K562 (cell line): ENCODE measurements at regions not wholly inside any gene's neighbourhood (a gene's known extent, or its start where the extent isn't known, plus 50 kb on each side); places are given as distances from the start of the nearest gene placed in this dataset.

Experiments
- ATAC-seq: fragments of 200-7000 bp; cut with Tn5 transposase; 3 replicates; pipeline ENCODE4 v1.9.1; 2020; ENCODE audit warnings: moderate library complexity
- BruUV-seq: library from RNA; stranded (reverse); fragments of 400-500 nt; replicated peaks from 2 replicates; lab custom pipeline; 2021; lab: Mats Ljungman, UMichigan
- CTCF ChIA-PET: fragments of 300-600 bp; formaldehyde crosslinking; extraction: SDS; loops from one replicate; lab custom pipeline; 2021; ENCODE audit warnings: low intra/inter-chr PET ratio; lab: Yijun Ruan, JAX
- POLR2A ChIA-PET: fragments of 300-600, 350-650 bp; sonication (Branson Sonifier 250); formaldehyde crosslinking; extraction: SDS; loops from one replicate; lab custom pipeline; 2021; ENCODE audit warnings: antibody characterized with exemption, inconsistent platforms; lab: Yijun Ruan, JAX
- DNase-seq, 4 experiments: peaks; one replicate each; pipeline versions ENCODE4 v3.0.0 to v3.0.0-alpha.2; 2011 to 2018; ENCODE audit warnings: low spot score in 3 of 4, mixed read lengths in 3 of 4; ENCODE audit errors: extremely low read depth in 1 of 4
- FAIRE-seq: peaks from 2 replicates; lab custom pipeline; 2011; peaks lifted over from hg19 to GRCh38; lab: Jason Lieb, UNC
- H2AFZ ChIP-seq: 2 replicates; pipeline ENCODE4 v1.6.0; 2011; ENCODE audit warnings: low read depth, low read length, control low read depth, inconsistent platforms
- H3K27ac ChIP-seq: fragments of 200-600 bp; 3 replicates; pipeline ENCODE4 v1.8.0; 2011; ENCODE audit warnings: low read depth, mild to moderate bottlenecking, control low read depth, inconsistent platforms, low read length, moderate library complexity, mixed read lengths; ENCODE audit errors: extremely low read depth
- H3K27me3 ChIP-seq, 2 experiments: fragments of 300-600 bp in 1 of 2; 2 replicates in 1 of 2; 3 replicates in 1 of 2; pipeline versions ENCODE4 v1.6.0 to v1.8.0; 2011; ENCODE audit warnings: inconsistent platforms in 2 of 2, low read length in 2 of 2, mild to moderate bottlenecking in 1 of 2, mixed read lengths in 1 of 2, moderate library complexity in 1 of 2; ENCODE audit not compliant: control insufficient read depth in 2 of 2, insufficient read depth in 2 of 2
- H3K36me3 ChIP-seq: fragments of 300-600 bp; 3 replicates; pipeline ENCODE4 v1.8.0; 2011; ENCODE audit warnings: mild to moderate bottlenecking, low read length, inconsistent platforms; ENCODE audit not compliant: control insufficient read depth, insufficient read depth
- H3K4me1 ChIP-seq, 2 experiments: fragments of 200-600 bp in 1 of 2; replicated peaks in 1 of 2; 2 replicates in 1 of 2; 3 replicates in 1 of 2; pipeline versions ENCODE4 v1.5.1 to v1.8.0; 2011; ENCODE audit warnings: inconsistent platforms in 2 of 2, low read length in 2 of 2, mild to moderate bottlenecking in 1 of 2, mixed read lengths in 1 of 2, moderate library complexity in 1 of 2; ENCODE audit not compliant: control insufficient read depth in 2 of 2, insufficient read depth in 2 of 2
- H3K4me2 ChIP-seq: 2 replicates; pipeline ENCODE4 v1.6.1; 2011; ENCODE audit warnings: low read length, control low read depth, inconsistent platforms, mixed read lengths; ENCODE audit not compliant: insufficient read depth
- H3K4me3 ChIP-seq: fragments of 200-600 bp; sonication (generic), shearing (Covaris generic); 2 replicates; pipeline ENCODE4 v1.5.1; 2016; ENCODE audit warnings: control low read depth, inconsistent platforms
- H3K79me2 ChIP-seq: fragments of 200-600 bp; 3 replicates; pipeline ENCODE4 v1.8.0; 2011; ENCODE audit warnings: low read length, inconsistent platforms; ENCODE audit not compliant: control insufficient read depth, insufficient read depth
- H3K9ac ChIP-seq, 2 experiments: 2 replicates each; pipeline versions ENCODE4 v1.6.0 to v1.6.1; 2011; ENCODE audit warnings: low read depth in 2 of 2, low read length in 2 of 2, control low read depth in 1 of 2, inconsistent platforms in 1 of 2, mild to moderate bottlenecking in 1 of 2, mixed read lengths in 1 of 2; ENCODE audit not compliant: insufficient read depth in 1 of 2
- H3K9me1 ChIP-seq: one replicate; pipeline ENCODE4 v1.6.0; 2011; ENCODE audit warnings: inconsistent platforms, mild to moderate bottlenecking, low read length, moderate library complexity; ENCODE audit not compliant: control insufficient read depth, insufficient read depth
- H3K9me3 ChIP-seq: replicated peaks from 2 replicates; pipeline ENCODE4 v1.5.1; 2011; ENCODE audit warnings: low read depth, low read length, inconsistent platforms; ENCODE audit not compliant: control insufficient read depth, insufficient read depth
- H4K20me1 ChIP-seq: replicated peaks from 2 replicates; pipeline ENCODE4 v1.6.1; 2011; ENCODE audit warnings: low read length, inconsistent platforms, mixed read lengths; ENCODE audit not compliant: control insufficient read depth, insufficient read depth
- BRD9 ChIP-seq: fragments of 450-650 bp; IDR thresholded peaks from 2 replicates; pipeline ENCODE4 v1.6.1; 2018; ENCODE audit warnings: low read depth; ENCODE audit not compliant: partially characterized antibody
- DIDO1 ChIP-seq: fragments of 450-650 bp; IDR thresholded peaks from 2 replicates; pipeline ENCODE4 v1.6.1; 2016; ENCODE audit warnings: low read depth, missing biosample characterization, missing genetic modification characterization
- GATAD2A ChIP-seq: fragments of 450-650 bp; IDR thresholded peaks from 2 replicates; pipeline ENCODE4 v1.6.1; 2017
- ILK ChIP-seq: fragments of 450-650 bp; IDR thresholded peaks from 2 replicates; pipeline ENCODE4 v1.6.1; 2016; ENCODE audit warnings: missing genetic modification characterization, low read depth, mild to moderate bottlenecking, missing compliant biosample characterization, moderate library complexity, borderline replicate concordance
- KAT8 ChIP-seq: fragments of 450-650 bp; IDR thresholded peaks from 2 replicates; pipeline ENCODE4 v1.6.1; 2016; ENCODE audit warnings: low read depth, mild to moderate bottlenecking
- KDM1A ChIP-seq, 2 experiments: fragments of 450-650 bp; IDR thresholded peaks; 2 replicates each; pipeline ENCODE4 v1.6.1; 2016; ENCODE audit warnings: mild to moderate bottlenecking in 2 of 2
- NFIX ChIP-seq: fragments of 250-450 bp; sonication (Bioruptor Pico); IDR thresholded peaks from 2 replicates; pipeline ENCODE4 v1.4.0; 2020; ENCODE audit warnings: low read depth, mild to moderate bottlenecking, moderate library complexity
- SIN3B ChIP-seq: fragments of 450-650 bp; IDR thresholded peaks from 2 replicates; pipeline ENCODE4 v1.6.1; 2017; ENCODE audit warnings: low read depth, mild to moderate bottlenecking, moderate library complexity
- STAT5B ChIP-seq: fragments of 250-450 bp; sonication (Bioruptor Pico); IDR thresholded peaks from 2 replicates; pipeline ENCODE4 v1.8.0; 2021; ENCODE audit warnings: mild to moderate bottlenecking, inconsistent platforms
- ZNF133 ChIP-seq: fragments of 250-450 bp; sonication (Bioruptor Pico); IDR thresholded peaks from 2 replicates; pipeline ENCODE4 v1.4.0; 2020; ENCODE audit warnings: mild to moderate bottlenecking
- ZNF551 ChIP-seq: fragments of 250-450 bp; sonication (Bioruptor Pico); IDR thresholded peaks from 2 replicates; pipeline ENCODE4 v1.5.0; 2021; ENCODE audit warnings: mild to moderate bottlenecking, moderate library complexity
- WGBS: fragments of 100-300 bp; shearing (Covaris generic); methylation state at CpG from one replicate; pipeline ENCODE4 v1.1.6; 2016; ENCODE audit warnings: low coverage, mixed read lengths; ENCODE audit not compliant: insufficient coverage; ENCODE audit errors: missing lambda C conversion rate; 5-methylcytosine and 5-hydroxymethylcytosine counted together
- in situ Hi-C: fragments of 300-500 bp; cut with MboI; formaldehyde crosslinking; loops from 4 replicates; pipeline ENCODE4 v1.15.0; 2018; ENCODE audit warnings: inconsistent platforms, mixed read lengths
- intact Hi-C: fragments of 100-400 bp; cut with micrococcal nuclease; formaldehyde crosslinking; loops from 2 replicates; pipeline ENCODE4 v1.14.2; 2022
- TF ChIP-seq, protein P1 (sequence below): fragments of 250-450 bp; sonication (Bioruptor Pico); IDR thresholded peaks from 2 replicates; pipeline ENCODE4 v1.8.0; 2022; ENCODE audit warnings: moderate library complexity, mild to moderate bottlenecking, inconsistent platforms

DNA sequence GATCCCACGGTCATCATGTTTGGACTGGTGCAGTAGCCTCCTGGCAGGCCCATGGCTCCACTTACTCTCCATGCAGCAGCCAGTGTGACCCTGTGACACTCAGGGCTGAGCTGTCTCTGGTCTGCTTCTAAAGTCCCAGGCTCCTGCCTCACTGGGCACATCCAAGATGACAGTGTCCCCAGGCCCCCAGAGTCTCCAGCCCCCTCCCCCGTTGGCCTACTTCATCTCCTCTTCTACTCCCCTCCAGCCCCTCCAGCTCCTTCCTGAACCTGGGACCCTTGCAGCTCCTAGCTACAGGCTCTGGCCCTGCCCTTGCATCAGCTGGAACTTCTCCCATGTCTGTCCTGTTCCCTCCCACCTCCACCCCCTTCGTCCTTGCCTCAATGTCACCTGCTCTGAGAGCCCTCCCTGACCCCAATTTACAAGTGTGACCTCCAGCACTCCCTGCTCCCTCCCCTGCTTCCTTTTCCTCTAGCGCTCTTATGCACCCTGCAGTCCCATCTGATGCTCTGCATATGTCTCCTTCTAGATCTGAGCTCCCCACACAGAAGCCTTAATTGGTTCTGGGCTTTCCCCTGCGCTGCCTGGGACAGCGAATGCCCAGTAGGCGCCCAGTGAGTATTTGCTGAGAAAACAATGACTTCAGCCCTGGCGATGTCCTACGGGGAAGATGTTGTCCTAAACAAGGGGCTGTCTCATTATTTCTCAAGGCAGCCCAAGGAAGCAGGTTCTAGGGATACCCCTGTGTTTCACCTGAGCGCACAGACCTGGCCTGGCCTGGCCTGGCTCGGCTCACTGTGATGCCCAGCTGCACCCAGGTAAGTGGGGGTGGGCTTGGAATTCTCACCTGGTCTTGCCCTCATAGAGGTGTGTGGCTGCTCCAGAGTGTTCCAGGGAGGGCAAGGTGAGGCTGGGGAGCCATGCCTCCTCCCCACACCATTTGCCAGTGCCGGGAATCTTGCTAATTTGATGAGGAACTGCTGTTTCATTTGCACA is 600.6 kb downstream of the PTPRU start:
- CTCF ChIA-PET = no interaction called here
- no peak for FAIRE-seq
- no peak overlapping the region for H3K4me3 ChIP-seq

More for the DNA sequence above, 600.6 kb downstream of the PTPRU start:
- Histone ChIP-seq H3K27me3 (no peaks in the 10 kb centered on the region; a peak in 1 of 5 replicates), H3K4me2 (no peak overlapping the region), H3K79me2 (no peaks in the 10 kb centered on the region), H3K9me1 (no peaks in the 10 kb centered on the region), H3K27ac (no peak overlapping the region), H3K4me1 (no peaks in the 10 kb centered on the region), H2AFZ (no peak overlapping the region), H3K9ac (no peak overlapping the region), H3K9me3 (no peaks in the 10 kb centered on the region), H4K20me1 (0 out of 2 replicates have a peak, but pooled peaks cover 7% of the 10 kb centered on the region), H3K36me3 (no peaks in the 10 kb centered on the region)
- in situ Hi-C loops = no loop called here
- WGBS = under 1% methylated on average over 12 of the region's 12 CpGs
- no TSS peak for BruUV-seq
- TF ChIP-seq NFIX = no peak
- TF ChIP-seq BRD9 = no peak
- TF ChIP-seq, protein P1, sequence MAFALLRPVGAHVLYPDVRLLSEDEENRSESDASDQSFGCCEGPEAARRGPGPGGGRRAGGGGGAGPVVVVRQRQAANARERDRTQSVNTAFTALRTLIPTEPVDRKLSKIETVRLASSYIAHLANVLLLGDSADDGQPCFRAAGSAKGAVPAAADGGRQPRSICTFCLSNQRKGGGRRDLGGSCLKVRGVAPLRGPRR (CRISPR knock-in tag) = no peak
- no peak for TF ChIP-seq SIN3B
- no peak for TF ChIP-seq STAT5B
- TF ChIP-seq DIDO1 (tag) = no peak
- no peak for TF ChIP-seq ZNF551
- TF ChIP-seq ZNF133 = no peak
- TF ChIP-seq KDM1A (IDR thresholded peaks at IDR 0.05) = no peak
- no peak for TF ChIP-seq KAT8
- no peak for TF ChIP-seq ILK
- no peak for TF ChIP-seq GATAD2A
- no peak for ATAC-seq
- intact Hi-C loops = no loop called here
- no peak for DNase-seq
- POLR2A ChIA-PET = interaction anchor here (1.5 kb wide), 1 partner anchor 69 kb away, joined by 4 read pairs; no protein-coding TSS in a partner anchor
